GM12891 (cell line): ENCODE measurements at regions not wholly inside any gene's neighbourhood (a gene's known extent, or its start where the extent isn't known, plus 50 kb on each side); places are given as distances from the start of the nearest gene placed in this dataset.

ENCODE experiments used
- POLR2A ChIP-seq: IDR thresholded peaks from 2 replicates; pipeline ENCODE4 v1.6.1; 2011; ENCODE audit warnings: low read depth, low read length, control low read depth
- POLR2AphosphoS5 ChIP-seq: IDR thresholded peaks from 2 replicates; pipeline ENCODE4 v1.6.1; 2011; ENCODE audit warnings: low read depth, low read length, control low read depth

DNA sequence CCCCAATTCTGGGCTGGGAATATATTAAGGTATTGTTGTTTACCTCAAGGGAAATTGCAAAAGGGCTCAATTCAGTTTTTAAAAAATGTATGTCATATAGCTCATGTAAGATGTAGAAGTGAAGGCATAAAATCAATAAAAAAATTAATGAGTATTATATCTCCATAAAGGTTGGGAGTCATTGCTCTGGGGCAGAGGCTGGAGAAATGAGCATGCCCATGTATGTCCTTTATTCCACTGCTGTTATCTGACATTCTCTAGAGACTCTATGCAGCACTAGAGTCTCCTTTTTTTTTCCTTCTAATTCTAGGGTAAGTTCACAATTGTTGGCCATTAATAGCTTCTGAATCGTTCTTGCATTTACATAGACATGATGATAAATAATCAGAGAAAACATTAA lies 394.8 kb downstream of the KLF12 start:
- TF ChIP-seq POLR2A: no peak
- no peak for TF ChIP-seq POLR2AphosphoS5
